Hepatocyte (in vitro differentiated cells): ENCODE measurements at regions not wholly inside any gene's neighbourhood (a gene's known extent, or its start where the extent isn't known, plus 50 kb on each side); places are given as distances from the start of the nearest gene placed in this dataset.

ENCODE experiments used
- CTCF ChIP-seq: fragments of 200-600 bp; sonication (generic); IDR thresholded peaks from 2 replicates; pipeline ENCODE4 v1.5.1; 2016; ENCODE audit warnings: antibody characterized with exemption, mild to moderate bottlenecking; ENCODE audit not compliant: poor library complexity
- EZH2 ChIP-seq: fragments of 200-600 bp; sonication (generic); IDR thresholded peaks from 2 replicates; pipeline ENCODE4 v1.6.1; 2016; ENCODE audit warnings: antibody characterized with exemption, mild to moderate bottlenecking, borderline replicate concordance
- EZH2phosphoT487 ChIP-seq: fragments of 200-600 bp; sonication (generic); IDR thresholded peaks from one replicate; pipeline ENCODE4 v1.6.1; 2018; ENCODE audit warnings: antibody characterized with exemption, mild to moderate bottlenecking, low read depth, moderate library complexity; ENCODE audit not compliant: unreplicated experiment, severe bottlenecking

GRCh38 chr20:53834062-53834442 is 236.3 kb downstream of the BCAS1 start:
- no peak for TF ChIP-seq CTCF
- no peak for TF ChIP-seq EZH2
- no peak for TF ChIP-seq EZH2phosphoT487
